GM19438 (cell line): ENCODE measurements at regions not wholly inside any gene's neighbourhood (a gene's known extent, or its start where the extent isn't known, plus 50 kb on each side); places are given as distances from the start of the nearest gene placed in this dataset.

ENCODE experiments used
- ATAC-seq: cut with Tn5 transposase; IDR thresholded peaks from one replicate; pipeline ENCODE4 v1.9.1; 2021; ENCODE audit warnings: low read depth; ENCODE audit not compliant: unreplicated experiment

DNA sequence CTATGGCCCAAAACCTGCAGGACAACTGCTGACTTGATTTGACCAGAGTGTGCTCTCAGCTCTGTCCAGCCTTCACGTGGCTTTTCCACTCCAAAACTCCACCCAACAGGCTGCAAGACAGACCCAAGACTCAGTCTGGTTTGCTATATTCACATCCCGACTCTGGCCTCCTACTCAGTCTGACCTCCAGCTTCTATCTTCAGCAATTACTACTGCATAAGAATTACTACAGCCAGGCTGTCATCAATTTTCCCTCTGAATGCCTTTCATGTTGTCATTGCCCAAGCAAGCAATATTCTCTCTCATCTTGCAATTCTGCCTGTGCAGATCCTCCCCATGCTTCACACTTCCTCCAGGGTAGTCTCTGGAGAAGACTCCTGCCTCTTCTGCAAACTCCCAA is 53.6 kb upstream of the GYPC start:
- ATAC-seq: no peak
